ENCODE measurements at regions not wholly inside any gene's neighbourhood (a gene's known extent, or its start where the extent isn't known, plus 50 kb on each side); places are given as distances from the start of the nearest gene placed in this dataset.
A peak's percentile ranks its signal among the peaks of the same experiment; 100 is the strongest.

DNA sequence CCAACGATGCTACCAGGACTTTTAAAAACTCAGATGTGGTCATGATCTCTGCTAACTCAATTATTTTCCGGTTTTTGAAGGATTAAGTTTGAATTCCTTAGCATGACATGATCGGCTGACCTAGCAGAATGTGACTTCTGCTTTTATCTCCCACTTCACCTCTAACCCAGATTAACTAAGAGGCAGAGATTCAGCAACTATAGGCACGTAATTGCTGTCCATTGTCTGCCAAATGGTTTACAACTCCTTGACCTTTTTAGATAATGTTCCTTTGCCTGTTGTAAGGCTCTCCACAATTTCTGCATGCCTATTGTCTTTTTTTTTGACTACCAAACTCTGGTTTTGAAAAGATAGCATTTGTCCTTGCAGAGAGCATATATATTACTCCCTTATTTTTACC is 268.2 kb downstream of the BRINP1 start:
- no peak overlapping the region for H3K9ac ChIP-seq (ENCODE audit: extremely low read depth, insufficient read length, low read length)
- Mint-ChIP-seq H3K27ac (no peak overlapping the region), H3K4me3 (no peak overlapping the region), H3K4me1 (peaks cover 6% of the 10 kb centered on the region in 2 experiments), H3K9me3 (no peaks in the 10 kb centered on the region), H3K27me3 (ENCODE audit: low read depth) (no peaks in the 10 kb centered on the region), H3K36me3 (ENCODE audit: insufficient read depth in 1 of 3, low read depth in 3 of 3) (no peaks in the 10 kb centered on the region)
- H4K8ac ChIP-seq (replicated peaks; ENCODE audit: insufficient read length, low read depth, low read length): no peak overlapping the region
- H2BK20ac ChIP-seq (ENCODE audit: low read depth, low read length, poor library complexity, severe bottlenecking): no peak overlapping the region
- H3K23me2 ChIP-seq (ENCODE audit: insufficient read length, low read depth, low read length, poor library complexity, severe bottlenecking): no peaks in the 10 kb centered on the region
- no peak overlapping the region for H2AFZ ChIP-seq (ENCODE audit: low read length)
- H3K23ac ChIP-seq (ENCODE audit: insufficient read length, low read depth, low read length): no peak overlapping the region
- no peak overlapping the region for H3K56ac ChIP-seq (ENCODE audit: insufficient read length, low read depth, low read length)
- no peak overlapping the region for H2BK120ac ChIP-seq (ENCODE audit: low read depth, low read length, poor library complexity, severe bottlenecking)
- H2AK5ac ChIP-seq (ENCODE audit: insufficient read length, low read length): no peak overlapping the region
- H4K91ac ChIP-seq (ENCODE audit: insufficient read length, low read depth, low read length): no peak overlapping the region
- no peak overlapping the region for H2BK12ac ChIP-seq (ENCODE audit: insufficient read length, low read depth, low read length)
- TF ChIP-seq, protein P1, sequence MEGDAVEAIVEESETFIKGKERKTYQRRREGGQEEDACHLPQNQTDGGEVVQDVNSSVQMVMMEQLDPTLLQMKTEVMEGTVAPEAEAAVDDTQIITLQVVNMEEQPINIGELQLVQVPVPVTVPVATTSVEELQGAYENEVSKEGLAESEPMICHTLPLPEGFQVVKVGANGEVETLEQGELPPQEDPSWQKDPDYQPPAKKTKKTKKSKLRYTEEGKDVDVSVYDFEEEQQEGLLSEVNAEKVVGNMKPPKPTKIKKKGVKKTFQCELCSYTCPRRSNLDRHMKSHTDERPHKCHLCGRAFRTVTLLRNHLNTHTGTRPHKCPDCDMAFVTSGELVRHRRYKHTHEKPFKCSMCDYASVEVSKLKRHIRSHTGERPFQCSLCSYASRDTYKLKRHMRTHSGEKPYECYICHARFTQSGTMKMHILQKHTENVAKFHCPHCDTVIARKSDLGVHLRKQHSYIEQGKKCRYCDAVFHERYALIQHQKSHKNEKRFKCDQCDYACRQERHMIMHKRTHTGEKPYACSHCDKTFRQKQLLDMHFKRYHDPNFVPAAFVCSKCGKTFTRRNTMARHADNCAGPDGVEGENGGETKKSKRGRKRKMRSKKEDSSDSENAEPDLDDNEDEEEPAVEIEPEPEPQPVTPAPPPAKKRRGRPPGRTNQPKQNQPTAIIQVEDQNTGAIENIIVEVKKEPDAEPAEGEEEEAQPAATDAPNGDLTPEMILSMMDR (conservative IDR thresholded peaks at IDR 0.05): no peak
- no peak overlapping the region for H3K4ac ChIP-seq (ENCODE audit: low read depth, low read length)
- no peak overlapping the region for H4K5ac ChIP-seq (ENCODE audit: insufficient read length, low read depth, low read length)
- no peak overlapping the region for H3K4me2 ChIP-seq (ENCODE audit: insufficient read depth, insufficient read length, low read length)
- H3K27ac ChIP-seq (ENCODE audit: insufficient read length, low read depth, low read length): no peak overlapping the region
- H3K27me3 ChIP-seq (ENCODE audit: insufficient read depth, low read length): no peaks in the 10 kb centered on the region
- H3K18ac ChIP-seq (ENCODE audit: insufficient read length, low read depth, low read length): no peak overlapping the region
- no peak overlapping the region for H3K14ac ChIP-seq (ENCODE audit: insufficient read depth, low read length)
- no peaks in the 10 kb centered on the region for H4K20me1 ChIP-seq (ENCODE audit: control insufficient read depth, insufficient read depth, insufficient read length)
- H3K4me1 ChIP-seq (ENCODE audit: insufficient read depth, low read length): no peaks in the 10 kb centered on the region
- H3T11ph ChIP-seq (ENCODE audit: low read length): no peak overlapping the region
- DNase-seq: peak; percentile 34
- no CpG with 5 or more reads among the region's 4 CpGs for WGBS (ENCODE audit: extremely low coverage, insufficient read length, low lambda C conversion rate)
- no peaks in the 10 kb centered on the region for H3K79me1 ChIP-seq (ENCODE audit: insufficient read depth, low read depth, low read length, poor library complexity, severe bottlenecking)
- H2BK5ac ChIP-seq (ENCODE audit: insufficient read length, low read length): no peak overlapping the region
- no peaks in the 10 kb centered on the region for H3K79me2 ChIP-seq (ENCODE audit: insufficient read depth, low read length)
- H2BK15ac ChIP-seq (ENCODE audit: low read depth, low read length): no peak overlapping the region
- no peaks in the 10 kb centered on the region for H3K9me3 ChIP-seq (ENCODE audit: control insufficient read depth, low read depth, low read length)

Data from H9 (cell line).